ENCODE measurements at regions not wholly inside any gene's neighbourhood (a gene's known extent, or its start where the extent isn't known, plus 50 kb on each side); places are given as distances from the start of the nearest gene placed in this dataset.

DNA sequence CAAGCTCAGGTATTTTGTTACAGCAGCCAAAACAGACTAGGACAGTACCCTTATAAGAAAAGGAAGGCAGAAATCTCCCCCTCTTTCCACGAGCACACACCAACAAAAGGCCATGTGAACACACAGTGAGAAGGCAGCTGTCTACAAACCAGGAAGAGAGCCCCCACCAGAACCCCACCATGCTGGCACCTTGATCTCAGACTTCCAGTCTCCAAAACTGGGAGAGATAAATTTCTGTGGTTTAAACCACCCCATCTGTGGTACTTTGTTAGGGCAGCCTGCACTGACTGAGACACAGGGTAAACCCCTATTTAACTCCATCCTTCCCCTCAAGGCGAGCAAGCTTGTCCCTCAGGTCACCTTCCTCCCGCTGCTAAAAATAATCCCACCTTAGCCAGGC is 475.8 kb upstream of the JARID2 start:
- no peak for TF ChIP-seq POLR2AphosphoS5 (IDR thresholded peaks at IDR 0.05; ENCODE audit: low read depth, low read length)
- TF ChIP-seq, protein P1, sequence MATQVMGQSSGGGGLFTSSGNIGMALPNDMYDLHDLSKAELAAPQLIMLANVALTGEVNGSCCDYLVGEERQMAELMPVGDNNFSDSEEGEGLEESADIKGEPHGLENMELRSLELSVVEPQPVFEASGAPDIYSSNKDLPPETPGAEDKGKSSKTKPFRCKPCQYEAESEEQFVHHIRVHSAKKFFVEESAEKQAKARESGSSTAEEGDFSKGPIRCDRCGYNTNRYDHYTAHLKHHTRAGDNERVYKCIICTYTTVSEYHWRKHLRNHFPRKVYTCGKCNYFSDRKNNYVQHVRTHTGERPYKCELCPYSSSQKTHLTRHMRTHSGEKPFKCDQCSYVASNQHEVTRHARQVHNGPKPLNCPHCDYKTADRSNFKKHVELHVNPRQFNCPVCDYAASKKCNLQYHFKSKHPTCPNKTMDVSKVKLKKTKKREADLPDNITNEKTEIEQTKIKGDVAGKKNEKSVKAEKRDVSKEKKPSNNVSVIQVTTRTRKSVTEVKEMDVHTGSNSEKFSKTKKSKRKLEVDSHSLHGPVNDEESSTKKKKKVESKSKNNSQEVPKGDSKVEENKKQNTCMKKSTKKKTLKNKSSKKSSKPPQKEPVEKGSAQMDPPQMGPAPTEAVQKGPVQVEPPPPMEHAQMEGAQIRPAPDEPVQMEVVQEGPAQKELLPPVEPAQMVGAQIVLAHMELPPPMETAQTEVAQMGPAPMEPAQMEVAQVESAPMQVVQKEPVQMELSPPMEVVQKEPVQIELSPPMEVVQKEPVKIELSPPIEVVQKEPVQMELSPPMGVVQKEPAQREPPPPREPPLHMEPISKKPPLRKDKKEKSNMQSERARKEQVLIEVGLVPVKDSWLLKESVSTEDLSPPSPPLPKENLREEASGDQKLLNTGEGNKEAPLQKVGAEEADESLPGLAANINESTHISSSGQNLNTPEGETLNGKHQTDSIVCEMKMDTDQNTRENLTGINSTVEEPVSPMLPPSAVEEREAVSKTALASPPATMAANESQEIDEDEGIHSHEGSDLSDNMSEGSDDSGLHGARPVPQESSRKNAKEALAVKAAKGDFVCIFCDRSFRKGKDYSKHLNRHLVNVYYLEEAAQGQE (IDR thresholded peaks at IDR 0.05; ENCODE audit: insufficient read depth in 1 of 2, low read depth in 2 of 2, low read length in 2 of 2), result no peak
- no peak for TF ChIP-seq TAF1 (IDR thresholded peaks at IDR 0.05; ENCODE audit: borderline replicate concordance, insufficient read depth, low read length)
